NCI-H2171 (cell line): ENCODE measurements at regions not wholly inside any gene's neighbourhood (a gene's known extent, or its start where the extent isn't known, plus 50 kb on each side); places are given as distances from the start of the nearest gene placed in this dataset.

Source experiments
- DNase-seq: peaks from one replicate; lab custom pipeline; 2025; lab: John Stamatoyannopoulos, UW

- DNase-seq: no peak
Observed at GRCh38 chr2:64829525-64829924, 159.7 kb upstream of the SLC1A4 start.

- no peak for DNase-seq
Observed at GRCh38 chr2:64831134-64831976, 157.8 kb upstream of the SLC1A4 start.

- DNase-seq: no peak
Observed at GRCh38 chr2:64831977-64832328, 157.2 kb upstream of the SLC1A4 start.

GRCh38 chr2:64832936-64833335 is 156.3 kb upstream of the SLC1A4 start:
- no peak for DNase-seq

GRCh38 chr2:64836566-64836965 is 152.6 kb upstream of the SLC1A4 start:
- no peak for DNase-seq

GRCh38 chr2:64837116-64837731 is 152.0 kb upstream of the SLC1A4 start:
- no peak for DNase-seq

- no peak for DNase-seq
Observed at GRCh38 chr2:64837925-64838641, 151.1 kb upstream of the SLC1A4 start.

GRCh38 chr2:64838817-64839216 is 150.4 kb upstream of the SLC1A4 start:
- DNase-seq: no peak

- DNase-seq: no peak
Observed at GRCh38 chr2:64839844-64840243, 149.4 kb upstream of the SLC1A4 start.

GRCh38 chr2:64840426-64840881 is 148.7 kb upstream of the SLC1A4 start:
- no peak for DNase-seq

GRCh38 chr2:64841461-64841860 is 147.7 kb upstream of the SLC1A4 start:
- DNase-seq: no peak

- no peak for DNase-seq
Observed at GRCh38 chr2:64842030-64842429, 147.2 kb upstream of the SLC1A4 start.

- DNase-seq: no peak
Observed at GRCh38 chr2:64844087-64844486, 145.1 kb upstream of the SLC1A4 start.

- no peak for DNase-seq
Observed at GRCh38 chr2:64845273-64845905, 143.8 kb upstream of the SLC1A4 start.

- no peak for DNase-seq
Observed at GRCh38 chr2:64846177-64846576, 143.0 kb upstream of the SLC1A4 start.

- DNase-seq: no peak
Observed at GRCh38 chr2:64847930-64848329, 141.3 kb upstream of the SLC1A4 start.

GRCh38 chr2:64848363-64848762 is 140.8 kb upstream of the SLC1A4 start:
- DNase-seq: no peak

- no peak for DNase-seq
Observed at GRCh38 chr2:64848945-64849344, 140.3 kb upstream of the SLC1A4 start.

GRCh38 chr2:64850642-64851041 is 138.6 kb upstream of the SLC1A4 start:
- no peak for DNase-seq

- DNase-seq: no peak
Observed at GRCh38 chr2:64852771-64853241, 136.4 kb upstream of the SLC1A4 start.

GRCh38 chr2:64853306-64853705 is 135.9 kb upstream of the SLC1A4 start:
- no peak for DNase-seq

- no peak for DNase-seq
Observed at GRCh38 chr2:64853894-64854293, 135.3 kb upstream of the SLC1A4 start.
